ENCODE measurements at regions not wholly inside any gene's neighbourhood (a gene's known extent, or its start where the extent isn't known, plus 50 kb on each side); places are given as distances from the start of the nearest gene placed in this dataset.

DNA sequence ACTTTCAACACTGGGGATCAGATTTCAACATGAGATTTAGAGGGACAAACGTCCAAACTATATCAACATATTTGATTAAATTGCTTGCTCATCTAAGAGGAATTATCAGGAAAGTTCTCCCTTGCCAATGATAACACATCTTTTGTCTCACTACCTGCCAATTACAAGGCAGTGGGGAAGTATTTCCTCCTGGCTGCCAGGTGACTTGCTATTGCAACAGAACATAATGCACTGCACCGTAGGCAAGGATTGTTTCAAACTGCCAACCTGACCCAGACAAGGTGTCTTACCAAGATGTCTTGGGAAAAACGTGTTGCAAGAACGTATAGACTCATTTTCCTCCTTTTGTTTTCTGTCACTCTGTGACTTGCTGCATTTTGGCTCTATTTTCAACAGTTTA lies 711.6 kb downstream of the METTL15 start:
- DNase-seq: no peak
- intact Hi-C loops (cut with micrococcal nuclease): no loop called here
- H3K36me3 ChIP-seq: no peaks in the 10 kb centered on the region
- H3K4me1 ChIP-seq: no peaks in the 10 kb centered on the region
- H3K27me3 ChIP-seq (ENCODE audit: low read depth): no peaks in the 10 kb centered on the region
- no peak overlapping the region for H3K27ac ChIP-seq (replicated peaks)
- no peak overlapping the region for H3K4me3 ChIP-seq
- TF ChIP-seq, protein P1, sequence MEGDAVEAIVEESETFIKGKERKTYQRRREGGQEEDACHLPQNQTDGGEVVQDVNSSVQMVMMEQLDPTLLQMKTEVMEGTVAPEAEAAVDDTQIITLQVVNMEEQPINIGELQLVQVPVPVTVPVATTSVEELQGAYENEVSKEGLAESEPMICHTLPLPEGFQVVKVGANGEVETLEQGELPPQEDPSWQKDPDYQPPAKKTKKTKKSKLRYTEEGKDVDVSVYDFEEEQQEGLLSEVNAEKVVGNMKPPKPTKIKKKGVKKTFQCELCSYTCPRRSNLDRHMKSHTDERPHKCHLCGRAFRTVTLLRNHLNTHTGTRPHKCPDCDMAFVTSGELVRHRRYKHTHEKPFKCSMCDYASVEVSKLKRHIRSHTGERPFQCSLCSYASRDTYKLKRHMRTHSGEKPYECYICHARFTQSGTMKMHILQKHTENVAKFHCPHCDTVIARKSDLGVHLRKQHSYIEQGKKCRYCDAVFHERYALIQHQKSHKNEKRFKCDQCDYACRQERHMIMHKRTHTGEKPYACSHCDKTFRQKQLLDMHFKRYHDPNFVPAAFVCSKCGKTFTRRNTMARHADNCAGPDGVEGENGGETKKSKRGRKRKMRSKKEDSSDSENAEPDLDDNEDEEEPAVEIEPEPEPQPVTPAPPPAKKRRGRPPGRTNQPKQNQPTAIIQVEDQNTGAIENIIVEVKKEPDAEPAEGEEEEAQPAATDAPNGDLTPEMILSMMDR (IDR thresholded peaks at IDR 0.05; ENCODE audit: borderline replicate concordance): no peak
- H3K9me3 ChIP-seq (replicated peaks): peaks cover 4% of the 10 kb centered on the region

GRCh38 chr11:28815110-28815509 lies 706.9 kb downstream of the METTL15 start:
- H3K36me3 ChIP-seq: no peaks in the 10 kb centered on the region
- no peak for DNase-seq
- no peak overlapping the region for H3K27ac ChIP-seq (replicated peaks)
- TF ChIP-seq, protein P1 (IDR thresholded peaks at IDR 0.05; ENCODE audit: borderline replicate concordance): no peak
- H3K4me1 ChIP-seq: no peaks in the 10 kb centered on the region
- no peaks in the 10 kb centered on the region for H3K9me3 ChIP-seq (replicated peaks)
- H3K27me3 ChIP-seq (ENCODE audit: low read depth): no peaks in the 10 kb centered on the region
- no peak overlapping the region for H3K4me3 ChIP-seq
- intact Hi-C loops (cut with micrococcal nuclease): no loop called here

GRCh38 chr11:28808771-28809170 lies 700.6 kb downstream of the METTL15 start:
- Histone ChIP-seq H3K27me3 (ENCODE audit: low read depth) (no peaks in the 10 kb centered on the region), H3K4me1 (no peaks in the 10 kb centered on the region), H3K36me3 (no peaks in the 10 kb centered on the region), H3K27ac (replicated peaks) (no peak overlapping the region), H3K4me3 (no peak overlapping the region), H3K9me3 (replicated peaks) (no peaks in the 10 kb centered on the region)
- TF ChIP-seq, protein P1 (IDR thresholded peaks at IDR 0.05; ENCODE audit: borderline replicate concordance): no peak
- intact Hi-C loops (cut with micrococcal nuclease): no loop called here
- no peak for DNase-seq

- intact Hi-C loops (cut with micrococcal nuclease): no loop called here
- Histone ChIP-seq H3K27me3 (ENCODE audit: low read depth) (no peaks in the 10 kb centered on the region), H3K27ac (replicated peaks) (no peak overlapping the region), H3K36me3 (no peaks in the 10 kb centered on the region), H3K4me1 (no peaks in the 10 kb centered on the region), H3K9me3 (replicated peaks) (no peaks in the 10 kb centered on the region), H3K4me3 (no peak overlapping the region)
- DNase-seq: no peak
- TF ChIP-seq, protein P1 (IDR thresholded peaks at IDR 0.05; ENCODE audit: borderline replicate concordance): no peak
Observed at GRCh38 chr11:28799316-28799715, 691.1 kb downstream of the METTL15 start.

DNA sequence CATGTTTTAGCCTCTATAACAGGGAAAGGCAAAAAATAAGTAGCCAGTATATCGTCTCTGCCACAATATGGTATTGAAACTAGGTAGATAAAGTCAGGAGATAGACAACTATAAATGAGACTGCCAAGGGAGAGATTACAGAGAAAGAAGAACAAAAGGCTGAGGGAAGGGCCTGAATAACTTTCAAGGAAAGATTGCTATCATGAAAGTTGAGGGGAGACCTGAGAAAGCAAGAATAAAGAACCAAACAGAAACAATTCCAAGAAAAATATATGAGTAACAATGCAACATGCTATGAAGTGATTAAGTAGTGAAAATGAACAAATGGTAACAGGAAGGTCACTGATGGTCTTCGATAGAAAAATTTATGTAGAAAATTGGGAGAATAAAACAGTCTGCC lies 690.1 kb downstream of the METTL15 start:
- no peaks in the 10 kb centered on the region for H3K9me3 ChIP-seq (replicated peaks)
- H3K4me3 ChIP-seq: no peak overlapping the region
- no peaks in the 10 kb centered on the region for H3K36me3 ChIP-seq
- no peaks in the 10 kb centered on the region for H3K4me1 ChIP-seq
- no peak for DNase-seq
- no peak overlapping the region for H3K27ac ChIP-seq (replicated peaks)
- intact Hi-C loops (cut with micrococcal nuclease): no loop called here
- H3K27me3 ChIP-seq (ENCODE audit: low read depth): no peaks in the 10 kb centered on the region
- TF ChIP-seq, protein P1 (IDR thresholded peaks at IDR 0.05; ENCODE audit: borderline replicate concordance): no peak

GRCh38 chr11:28797536-28797935 lies 689.3 kb downstream of the METTL15 start:
- H3K36me3 ChIP-seq: no peaks in the 10 kb centered on the region
- H3K27me3 ChIP-seq (ENCODE audit: low read depth): no peaks in the 10 kb centered on the region
- TF ChIP-seq, protein P1 (IDR thresholded peaks at IDR 0.05; ENCODE audit: borderline replicate concordance): no peak
- H3K27ac ChIP-seq (replicated peaks): no peak overlapping the region
- intact Hi-C loops (cut with micrococcal nuclease): no loop called here
- no peak for DNase-seq
- no peaks in the 10 kb centered on the region for H3K4me1 ChIP-seq
- no peaks in the 10 kb centered on the region for H3K9me3 ChIP-seq (replicated peaks)
- H3K4me3 ChIP-seq: no peak overlapping the region

Measured in left ventricle myocardium inferior (tissue), 1 donor.